ENCODE measurements at regions not wholly inside any gene's neighbourhood (a gene's known extent, or its start where the extent isn't known, plus 50 kb on each side); places are given as distances from the start of the nearest gene placed in this dataset.
A peak's percentile ranks its signal among the peaks of the same experiment; 100 is the strongest.

GRCh38 chr17:77374170-77374936 lies 233.6 kb downstream of the SEC14L1 start (continued):
- no peak for TF ChIP-seq ZNF318 (CRISPR knock-in tag; IDR thresholded peaks at IDR 0.05)
- peak; percentile 65 for TF ChIP-seq PPARG (CRISPR knock-in tag; conservative IDR thresholded peaks at IDR 0.05)
- peak in 1 of 2 experiments; percentile 94; a peak in 2 of 4 replicates for TF ChIP-seq KLF16 (CRISPR knock-in tag; IDR thresholded peaks at IDR 0.05)
- TF ChIP-seq GPN1 (CRISPR knock-in tag; IDR thresholded peaks at IDR 0.05; ENCODE audit: borderline replicate concordance), result no peak
- TF ChIP-seq GATA4 (IDR thresholded peaks at IDR 0.05; ENCODE audit: borderline replicate concordance, low read depth), result peak; percentile 64; the same call in 1 of the 2 replicates
- TF ChIP-seq TCF7 (IDR thresholded peaks at IDR 0.05; ENCODE audit: low read depth), result no peak
- 0 out of 2 replicates have a peak, but pooled peaks have one; percentile 2 for TF ChIP-seq ZNF44 (CRISPR knock-in tag; IDR thresholded peaks at IDR 0.05)
- peak; percentile 52; the same call in 1 of the 2 replicates for TF ChIP-seq ZHX1 (CRISPR knock-in tag; IDR thresholded peaks at IDR 0.05; ENCODE audit: low read depth)
- TF ChIP-seq HCFC1 (IDR thresholded peaks at IDR 0.05; ENCODE audit: low read depth, low read length), result no peak
- TF ChIP-seq SCMH1 (CRISPR knock-in tag; IDR thresholded peaks at IDR 0.05; ENCODE audit: borderline replicate concordance), result no peak
- TF ChIP-seq NFIB (CRISPR knock-in tag; IDR thresholded peaks at IDR 0.05; ENCODE audit: borderline replicate concordance), result no peak
- no peak for TF ChIP-seq ZNF207 (IDR thresholded peaks at IDR 0.05; ENCODE audit: borderline replicate concordance)
- no peak for TF ChIP-seq ZNF552 (CRISPR knock-in tag; IDR thresholded peaks at IDR 0.05; ENCODE audit: borderline replicate concordance)
- no peak for TF ChIP-seq ZNF549 (CRISPR knock-in tag; IDR thresholded peaks at IDR 0.05)
- no peak for TF ChIP-seq SP4 (CRISPR knock-in tag; IDR thresholded peaks at IDR 0.05)
- TF ChIP-seq SKIL (CRISPR knock-in tag; IDR thresholded peaks at IDR 0.05; ENCODE audit: borderline replicate concordance), result 0 out of 2 replicates have a peak, but pooled peaks have one; percentile 52

All from HepG2 (cell line).